ENCODE measurements at regions not wholly inside any gene's neighbourhood (a gene's known extent, or its start where the extent isn't known, plus 50 kb on each side); places are given as distances from the start of the nearest gene placed in this dataset.

DNA sequence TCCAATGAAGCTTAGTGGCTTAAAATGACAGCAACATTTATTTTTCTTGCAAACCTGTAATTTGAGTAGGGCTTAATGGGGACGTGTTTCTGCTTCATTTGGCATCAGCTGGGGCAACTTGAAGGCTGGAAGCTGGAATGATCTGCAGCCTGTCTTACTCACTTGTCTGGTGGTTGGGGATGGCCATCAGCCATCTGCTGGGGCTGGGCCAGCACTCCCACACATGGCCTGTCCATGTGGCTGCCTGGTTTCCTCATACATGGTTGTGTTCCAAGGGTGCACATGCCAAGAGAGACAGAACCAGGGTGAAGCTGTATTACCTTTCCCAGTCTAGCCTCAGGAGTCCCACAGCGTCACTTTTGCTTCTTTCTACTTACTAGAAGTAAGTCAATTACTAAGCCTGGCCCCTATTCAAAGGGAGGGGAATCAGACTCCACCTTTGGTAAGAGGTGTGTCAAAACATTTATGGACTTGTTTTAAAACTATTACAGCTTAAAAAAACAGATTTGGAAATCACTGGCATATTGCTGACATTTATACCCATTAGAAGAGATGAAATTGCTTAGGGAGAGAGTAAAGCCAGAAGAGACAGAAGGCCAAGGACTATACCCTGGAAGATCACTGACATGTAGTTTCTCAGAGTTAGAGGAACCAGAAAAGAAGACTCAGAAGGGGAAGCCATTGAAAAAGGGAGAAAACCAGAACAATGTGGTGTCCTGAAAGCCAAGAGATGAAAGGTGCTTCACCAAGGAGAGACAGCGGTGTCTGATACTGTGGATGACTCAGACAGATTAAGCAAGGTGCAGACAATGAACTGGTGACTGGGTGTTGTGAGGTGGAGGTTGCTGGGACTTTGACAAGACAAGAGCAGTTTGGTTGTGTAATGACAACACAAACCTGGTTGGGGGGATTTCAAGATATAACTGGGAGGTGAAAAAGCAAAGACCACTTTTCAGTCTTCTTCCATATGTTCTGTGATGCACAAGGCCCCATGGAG is 345.2 kb downstream of the GJA1 start:
- no peak for TF ChIP-seq CTCF (conservative IDR thresholded peaks at IDR 0.05 in 1 of 2, IDR thresholded peaks at IDR 0.05 in 1 of 2; ENCODE audit: extremely low read depth in 1 of 2, insufficient read depth in 1 of 2, low read depth in 1 of 2, low read length in 2 of 2)
- TF ChIP-seq EZH2 (IDR thresholded peaks at IDR 0.05; ENCODE audit: borderline replicate concordance, low read length): no peak
